GM12891 (cell line): ENCODE measurements at regions not wholly inside any gene's neighbourhood (a gene's known extent, or its start where the extent isn't known, plus 50 kb on each side); places are given as distances from the start of the nearest gene placed in this dataset.

Experiments
- PAX5 ChIP-seq: IDR thresholded peaks from 2 replicates; pipeline ENCODE4 v1.6.1; 2011; ENCODE audit warnings: low read length, moderate library complexity, mild to moderate bottlenecking; ENCODE audit not compliant: insufficient read depth, severe bottlenecking
- POLR2A ChIP-seq: IDR thresholded peaks from 2 replicates; pipeline ENCODE4 v1.6.1; 2011; ENCODE audit warnings: low read depth, low read length, control low read depth
- POLR2AphosphoS5 ChIP-seq: IDR thresholded peaks from 2 replicates; pipeline ENCODE4 v1.6.1; 2011; ENCODE audit warnings: low read depth, low read length, control low read depth
- POU2F2 ChIP-seq: IDR thresholded peaks from 2 replicates; pipeline ENCODE4 v1.6.1; 2011; ENCODE audit warnings: low read depth, mild to moderate bottlenecking, control low read depth, low read length, moderate library complexity
- SPI1 ChIP-seq: IDR thresholded peaks from 2 replicates; pipeline ENCODE4 v1.6.1; 2011; ENCODE audit warnings: low read depth, low read length, control low read depth
- TAF1 ChIP-seq: IDR thresholded peaks from 2 replicates; pipeline ENCODE4 v1.6.1; 2011; ENCODE audit warnings: low read depth, low read length, control low read depth

GRCh38 chr22:20645954-20646353 lies 128.0 kb upstream of the SERPIND1 start:
- TF ChIP-seq POLR2AphosphoS5 (no peak), TAF1 (no peak), POLR2A (no peak), SPI1 (no peak), POU2F2 (no peak), PAX5 (no peak)
